Tibial nerve (tissue), 4 donors: ENCODE measurements at regions not wholly inside any gene's neighbourhood (a gene's known extent, or its start where the extent isn't known, plus 50 kb on each side); places are given as distances from the start of the nearest gene placed in this dataset.

Source experiments
- EP300 ChIP-seq, 2 donors: sonication (generic); formaldehyde crosslinking; IDR thresholded peaks; one replicate each; pipeline ENCODE4 v1.6.1; 2017; ENCODE audit warnings: antibody characterized with exemption in 2 of 2, mild to moderate bottlenecking in 1 of 2
- POLR2A ChIP-seq, 2 donors: fragments of 450-650 bp; IDR thresholded peaks; one replicate each; pipeline ENCODE4 v1.6.1; 2017; ENCODE audit warnings: antibody characterized with exemption in 2 of 2, mild to moderate bottlenecking in 2 of 2, moderate library complexity in 2 of 2
- TF ChIP-seq, protein P1 (sequence below), 5 experiments: fragments of 200-600 bp in 3 of 5; fragments of 450-650 bp in 2 of 5; sonication (generic) in 3 of 5; IDR thresholded peaks; one replicate each; pipeline ENCODE4 v1.5.1; 2016 to 2019; ENCODE audit warnings: antibody characterized with exemption in 5 of 5, mild to moderate bottlenecking in 3 of 5, moderate library complexity in 2 of 5

DNA sequence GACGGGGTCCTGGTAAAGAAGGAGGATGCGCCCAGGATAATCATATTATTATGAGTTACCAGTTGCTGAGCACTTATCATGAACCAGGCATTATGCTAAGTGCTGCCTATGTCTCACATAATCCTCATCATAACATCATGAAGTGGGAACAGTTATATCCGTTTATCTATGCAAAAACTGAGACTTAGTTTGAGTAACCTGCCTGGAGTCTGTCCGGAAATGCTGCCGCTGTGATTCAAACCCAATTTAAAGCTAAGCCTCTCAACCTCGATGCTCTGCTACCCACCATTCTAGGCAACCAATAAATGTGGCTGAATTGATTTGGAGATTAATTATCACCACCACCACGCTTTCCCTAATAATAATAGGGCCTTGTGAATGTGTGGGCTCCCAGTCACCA lies 111.5 kb upstream of the CLMP start:
- TF ChIP-seq, protein P1, sequence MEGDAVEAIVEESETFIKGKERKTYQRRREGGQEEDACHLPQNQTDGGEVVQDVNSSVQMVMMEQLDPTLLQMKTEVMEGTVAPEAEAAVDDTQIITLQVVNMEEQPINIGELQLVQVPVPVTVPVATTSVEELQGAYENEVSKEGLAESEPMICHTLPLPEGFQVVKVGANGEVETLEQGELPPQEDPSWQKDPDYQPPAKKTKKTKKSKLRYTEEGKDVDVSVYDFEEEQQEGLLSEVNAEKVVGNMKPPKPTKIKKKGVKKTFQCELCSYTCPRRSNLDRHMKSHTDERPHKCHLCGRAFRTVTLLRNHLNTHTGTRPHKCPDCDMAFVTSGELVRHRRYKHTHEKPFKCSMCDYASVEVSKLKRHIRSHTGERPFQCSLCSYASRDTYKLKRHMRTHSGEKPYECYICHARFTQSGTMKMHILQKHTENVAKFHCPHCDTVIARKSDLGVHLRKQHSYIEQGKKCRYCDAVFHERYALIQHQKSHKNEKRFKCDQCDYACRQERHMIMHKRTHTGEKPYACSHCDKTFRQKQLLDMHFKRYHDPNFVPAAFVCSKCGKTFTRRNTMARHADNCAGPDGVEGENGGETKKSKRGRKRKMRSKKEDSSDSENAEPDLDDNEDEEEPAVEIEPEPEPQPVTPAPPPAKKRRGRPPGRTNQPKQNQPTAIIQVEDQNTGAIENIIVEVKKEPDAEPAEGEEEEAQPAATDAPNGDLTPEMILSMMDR (IDR thresholded peaks at IDR 0.05), result no peak
- TF ChIP-seq EP300 (IDR thresholded peaks at IDR 0.05) (no peak), POLR2A (IDR thresholded peaks at IDR 0.05) (no peak)
